AG10803 (cell line): ENCODE measurements at regions not wholly inside any gene's neighbourhood (a gene's known extent, or its start where the extent isn't known, plus 50 kb on each side); places are given as distances from the start of the nearest gene placed in this dataset.
A peak's percentile ranks its signal among the peaks of the same experiment; 100 is the strongest.

Source experiments
- DNase-seq: peaks from one replicate; pipeline ENCODE4 v3.0.0; 2010; ENCODE audit warnings: low read depth
- H3K4me3 ChIP-seq: 2 replicates; pipeline ENCODE4 v1.5.1; 2011; ENCODE audit warnings: mild to moderate bottlenecking, low read length, control low read depth
- CTCF ChIP-seq: conservative IDR thresholded peaks from 2 replicates; pipeline ENCODE4 v1.5.1; 2011; ENCODE audit warnings: mild to moderate bottlenecking, low read length, control low read depth, inconsistent platforms

- no peak for DNase-seq
- TF ChIP-seq CTCF, result no peak
- no peak overlapping the region for H3K4me3 ChIP-seq
Observed at GRCh38 chr4:140234697-140235060, 80.7 kb upstream of the MAML3 start.

GRCh38 chr4:140233791-140234696 lies 80.1 kb upstream of the MAML3 start:
- peak; percentile 9; the same call in 1 of the 2 replicates for TF ChIP-seq CTCF
- peak; percentile 68 for DNase-seq
- no peak overlapping the region for H3K4me3 ChIP-seq

- no peak for DNase-seq
- no peak for TF ChIP-seq CTCF
- H3K4me3 ChIP-seq, result no peak overlapping the region
Observed at GRCh38 chr4:140229881-140230280, 75.9 kb upstream of the MAML3 start.

GRCh38 chr4:140227286-140227685 lies 73.3 kb upstream of the MAML3 start:
- TF ChIP-seq CTCF, result no peak
- no peak overlapping the region for H3K4me3 ChIP-seq
- DNase-seq, result no peak

- DNase-seq, result no peak
- H3K4me3 ChIP-seq, result no peak overlapping the region
Observed at GRCh38 chr4:140223056-140223810, 69.2 kb upstream of the MAML3 start.

GRCh38 chr4:140222171-140222570 lies 68.2 kb upstream of the MAML3 start:
- peak; percentile 20 for DNase-seq
- H3K4me3 ChIP-seq, result no peak overlapping the region
- no peak for TF ChIP-seq CTCF

More at GRCh38 chr4:140223056-140223810, 69.2 kb upstream of the MAML3 start:
- no peak for TF ChIP-seq CTCF
